AG04449 (cell line): ENCODE measurements at regions not wholly inside any gene's neighbourhood (a gene's known extent, or its start where the extent isn't known, plus 50 kb on each side); places are given as distances from the start of the nearest gene placed in this dataset.

Experiments
- CTCF ChIA-PET: fragments of 350-600 bp; formaldehyde crosslinking; extraction: SDS; loops from one replicate; lab custom pipeline; 2021; ENCODE audit warnings: antibody characterized with exemption; lab: Yijun Ruan, JAX
- POLR2A ChIA-PET: fragments of 400-600, 350-600 bp; formaldehyde crosslinking; extraction: SDS; loops from one replicate; lab custom pipeline; 2020; ENCODE audit warnings: antibody characterized with exemption, inconsistent platforms; lab: Yijun Ruan, JAX
- DNase-seq: peaks from one replicate; pipeline ENCODE4 v3.0.0-alpha.2; 2010; ENCODE audit warnings: low read depth, low spot score
- H3K4me3 ChIP-seq: 2 replicates; pipeline ENCODE4 v1.5.1; 2011; ENCODE audit warnings: low read depth, mild to moderate bottlenecking, control low read depth, low read length
- TF ChIP-seq, protein P1 (sequence below): IDR thresholded peaks from one replicate; pipeline ENCODE4 v1.5.1; 2011; ENCODE audit warnings: mild to moderate bottlenecking, moderate library complexity, low read length, control low read depth, inconsistent platforms; ENCODE audit not compliant: insufficient read depth; ENCODE audit errors: missing control alignments

DNA sequence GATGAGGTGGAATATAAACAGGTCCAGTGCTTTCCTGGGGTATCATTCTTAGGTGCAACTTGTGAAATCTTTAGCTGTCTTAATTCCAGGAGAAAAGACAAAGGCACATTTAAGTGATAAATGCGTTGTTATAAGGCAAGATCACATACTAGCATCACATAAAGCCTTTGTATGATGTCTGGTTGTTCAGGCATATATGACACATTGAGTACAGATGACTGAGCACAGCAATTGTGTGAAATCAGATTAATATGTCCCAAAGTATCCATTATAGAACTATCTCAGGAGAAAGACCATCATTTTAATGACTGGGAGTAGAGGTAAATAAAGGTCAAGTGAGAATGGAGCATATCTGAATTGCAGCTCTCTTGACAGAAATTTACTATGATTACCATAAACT lies 205.1 kb downstream of the PTGER3 start:
- H3K4me3 ChIP-seq, result no peak overlapping the region
- DNase-seq, result no peak
- ChIA-PET POLR2A (no interaction called here), CTCF (no interaction called here)
- TF ChIP-seq, protein P1, sequence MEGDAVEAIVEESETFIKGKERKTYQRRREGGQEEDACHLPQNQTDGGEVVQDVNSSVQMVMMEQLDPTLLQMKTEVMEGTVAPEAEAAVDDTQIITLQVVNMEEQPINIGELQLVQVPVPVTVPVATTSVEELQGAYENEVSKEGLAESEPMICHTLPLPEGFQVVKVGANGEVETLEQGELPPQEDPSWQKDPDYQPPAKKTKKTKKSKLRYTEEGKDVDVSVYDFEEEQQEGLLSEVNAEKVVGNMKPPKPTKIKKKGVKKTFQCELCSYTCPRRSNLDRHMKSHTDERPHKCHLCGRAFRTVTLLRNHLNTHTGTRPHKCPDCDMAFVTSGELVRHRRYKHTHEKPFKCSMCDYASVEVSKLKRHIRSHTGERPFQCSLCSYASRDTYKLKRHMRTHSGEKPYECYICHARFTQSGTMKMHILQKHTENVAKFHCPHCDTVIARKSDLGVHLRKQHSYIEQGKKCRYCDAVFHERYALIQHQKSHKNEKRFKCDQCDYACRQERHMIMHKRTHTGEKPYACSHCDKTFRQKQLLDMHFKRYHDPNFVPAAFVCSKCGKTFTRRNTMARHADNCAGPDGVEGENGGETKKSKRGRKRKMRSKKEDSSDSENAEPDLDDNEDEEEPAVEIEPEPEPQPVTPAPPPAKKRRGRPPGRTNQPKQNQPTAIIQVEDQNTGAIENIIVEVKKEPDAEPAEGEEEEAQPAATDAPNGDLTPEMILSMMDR, result no peak

DNA sequence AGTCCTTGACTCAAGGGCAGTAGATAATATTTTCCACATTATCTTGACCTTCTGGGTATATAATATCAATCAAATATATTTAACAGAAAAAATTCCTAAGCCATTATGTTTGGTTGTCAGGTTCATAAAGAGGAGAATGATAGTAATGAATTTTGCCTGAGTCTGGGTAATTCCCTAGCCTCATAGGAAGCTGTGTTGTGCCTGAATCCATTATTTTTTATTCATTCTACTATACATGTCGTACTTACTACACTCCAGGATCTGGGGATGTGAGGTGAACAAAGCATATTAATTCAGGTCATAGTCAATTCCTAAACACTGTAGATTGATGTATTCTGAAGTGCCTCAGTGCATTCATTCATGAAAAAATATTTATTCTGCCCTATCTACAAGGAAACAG lies 204.2 kb downstream of the PTGER3 start:
- ChIA-PET POLR2A (no interaction called here), CTCF (no interaction called here)
- TF ChIP-seq, protein P1, result no peak
- H3K4me3 ChIP-seq, result no peak overlapping the region
- no peak for DNase-seq

DNA sequence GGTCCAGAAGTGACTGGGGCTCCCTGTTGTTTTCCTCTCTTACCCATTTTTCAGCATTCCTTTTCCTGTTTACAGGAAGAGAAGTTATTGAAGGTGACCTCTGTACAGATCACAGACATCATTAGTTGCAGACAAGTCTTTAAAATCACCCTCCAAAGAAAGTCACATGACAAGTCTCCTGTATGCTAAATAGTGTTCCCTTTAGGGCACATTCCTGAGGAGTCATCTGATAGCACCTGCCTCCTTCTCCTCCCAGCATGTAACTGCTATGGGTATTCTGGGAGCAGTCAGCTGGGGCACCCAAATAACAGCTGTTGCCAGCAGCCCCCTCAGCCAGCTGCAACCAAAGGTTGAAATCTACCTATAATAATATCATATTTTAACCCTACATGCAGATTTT lies 200.6 kb downstream of the PTGER3 start:
- ChIA-PET CTCF (no interaction called here), POLR2A (no interaction called here)

DNA sequence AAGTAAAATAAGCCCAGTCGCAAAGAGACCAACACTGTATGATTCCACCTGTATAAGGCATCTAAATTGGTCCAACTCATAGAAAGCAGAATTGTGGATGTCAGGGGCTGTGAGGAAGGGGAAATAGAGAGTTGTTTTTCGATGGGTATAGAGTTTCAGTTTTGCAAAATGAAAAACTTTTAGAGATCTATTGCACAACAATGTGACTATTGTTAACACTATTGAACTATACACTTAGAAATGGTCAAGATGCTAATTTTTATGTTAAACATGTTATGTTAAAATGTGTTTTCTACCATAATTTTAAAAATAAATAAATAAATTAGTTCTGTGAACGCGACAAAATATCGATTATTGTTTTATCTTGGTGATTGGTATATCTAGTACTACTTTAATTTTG lies 192.4 kb downstream of the PTGER3 start:
- TF ChIP-seq, protein P1, result no peak
- POLR2A ChIA-PET, result no interaction called here
- DNase-seq, result no peak
- CTCF ChIA-PET, result no interaction called here
- H3K4me3 ChIP-seq, result no peak overlapping the region

More for the DNA sequence above, 200.6 kb downstream of the PTGER3 start:
- no peak overlapping the region for H3K4me3 ChIP-seq
- TF ChIP-seq, protein P1, result no peak
- DNase-seq, result no peak

DNA sequence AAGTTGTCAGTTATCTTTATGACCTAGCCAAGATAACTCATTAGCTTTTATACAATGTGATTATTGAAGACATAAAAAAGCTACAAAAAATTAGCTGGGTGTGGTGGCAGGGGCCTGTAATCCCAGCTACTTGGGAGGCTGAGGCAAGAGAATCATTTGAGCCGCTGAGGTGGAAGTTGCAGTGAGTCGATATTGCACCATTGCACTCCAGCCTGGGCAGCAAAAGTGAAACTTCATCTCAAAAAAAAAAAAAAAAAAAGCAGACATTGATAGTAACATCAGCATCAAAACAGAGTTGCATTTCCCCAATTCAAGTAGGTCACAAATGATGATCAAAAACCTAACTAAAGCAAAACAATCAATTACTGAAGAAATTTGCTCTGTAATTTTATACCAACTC lies 191.4 kb downstream of the PTGER3 start:
- ChIA-PET POLR2A (no interaction called here), CTCF (no interaction called here)
- no peak for DNase-seq
- TF ChIP-seq, protein P1, result no peak
- H3K4me3 ChIP-seq, result no peak overlapping the region

DNA sequence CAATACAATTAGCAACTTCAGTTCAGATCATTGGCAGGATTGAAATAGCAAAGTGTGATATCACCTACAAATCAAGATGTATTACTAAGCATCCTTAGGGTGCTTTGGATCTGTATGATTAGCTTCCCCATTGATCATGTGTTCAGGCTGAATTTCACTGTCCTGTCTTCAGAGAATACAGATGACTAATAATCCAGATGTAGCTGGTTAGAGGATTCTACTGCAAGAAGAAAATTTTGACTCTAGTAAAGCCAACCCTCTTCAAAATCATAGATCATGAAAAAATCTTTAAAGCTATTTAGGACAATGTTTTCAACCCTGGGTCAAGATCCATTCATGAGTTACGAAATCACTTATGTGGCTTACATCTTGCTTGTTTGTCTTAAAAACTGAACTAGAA lies 184.4 kb downstream of the PTGER3 start:
- no peak overlapping the region for H3K4me3 ChIP-seq
- TF ChIP-seq, protein P1, result no peak
- ChIA-PET CTCF (no interaction called here), POLR2A (no interaction called here)
- DNase-seq, result no peak
